IMR-90 (cell line): ENCODE measurements at regions not wholly inside any gene's neighbourhood (a gene's known extent, or its start where the extent isn't known, plus 50 kb on each side); places are given as distances from the start of the nearest gene placed in this dataset.

ENCODE experiments used
- ATAC-seq: fragments of 200-7000 bp; cut with Tn5 transposase; 2 replicates; pipeline ENCODE4 v1.9.1; 2020; ENCODE audit warnings: low read depth, mild to moderate bottlenecking, moderate library complexity
- BruUV-seq: library from RNA; stranded (reverse); fragments of 400-500 nt; replicated peaks from 2 replicates; lab custom pipeline; 2021; lab: Mats Ljungman, UMichigan
- CTCF ChIA-PET: fragments of 300-600 bp; formaldehyde crosslinking; extraction: SDS; loops from one replicate; lab custom pipeline; 2021; ENCODE audit warnings: antibody characterized with exemption; lab: Yijun Ruan, JAX
- POLR2A ChIA-PET: fragments of 300-600 bp; sonication (Branson Sonifier 250); formaldehyde crosslinking; loops from one replicate; lab custom pipeline; 2022; ENCODE audit warnings: antibody characterized with exemption; ENCODE audit not compliant: unreplicated experiment; lab: Charles Lee
- DNase-seq: peaks from one replicate; pipeline ENCODE4 v3.0.0; 2013
- H2AFZ ChIP-seq: replicated peaks from 2 replicates; pipeline ENCODE3; 2013; ENCODE audit warnings: low read length, mild to moderate bottlenecking; ENCODE audit not compliant: poor library complexity
- H2AK5ac ChIP-seq: 2 replicates; pipeline ENCODE4 v1.6.1; 2013; ENCODE audit warnings: low read depth, low read length, inconsistent platforms
- H2AK9ac ChIP-seq: replicated peaks from 2 replicates; pipeline ENCODE3; 2013; ENCODE audit warnings: mild to moderate bottlenecking, low read depth, low read length, moderate library complexity; ENCODE audit not compliant: poor library complexity
- H2BK120ac ChIP-seq: 2 replicates; pipeline ENCODE4 v1.6.1; 2013; ENCODE audit warnings: low read depth, low read length, inconsistent platforms
- H2BK15ac ChIP-seq: 3 replicates; pipeline ENCODE4 v1.6.1; 2013; ENCODE audit warnings: low read depth, low read length, inconsistent platforms
- H2BK20ac ChIP-seq: 2 replicates; pipeline ENCODE4 v1.6.1; 2013; ENCODE audit warnings: low read depth, mild to moderate bottlenecking, inconsistent platforms, low read length, moderate library complexity
- H2BK5ac ChIP-seq: 2 replicates; pipeline ENCODE4 v1.6.1; 2013; ENCODE audit warnings: mild to moderate bottlenecking, low read depth, low read length, inconsistent platforms; ENCODE audit not compliant: poor library complexity, severe bottlenecking
- H3K14ac ChIP-seq: replicated peaks from 2 replicates; pipeline ENCODE4 v1.6.1; 2013; ENCODE audit warnings: low read depth, low read length, inconsistent platforms
- H3K18ac ChIP-seq: 2 replicates; pipeline ENCODE4 v1.6.1; 2013; ENCODE audit warnings: low read depth, low read length, control low read depth
- H3K23ac ChIP-seq: 2 replicates; pipeline ENCODE4 v1.6.1; 2013; ENCODE audit warnings: low read depth, low read length, inconsistent platforms
- H3K27ac ChIP-seq: 2 replicates; pipeline ENCODE4 v1.5.1; 2013; ENCODE audit warnings: mild to moderate bottlenecking, control low read depth, low read length; ENCODE audit not compliant: insufficient read depth
- H3K27me3 ChIP-seq: 2 replicates; pipeline ENCODE4 v1.6.1; 2013; ENCODE audit warnings: low read length; ENCODE audit not compliant: control insufficient read depth, insufficient read depth
- H3K36me3 ChIP-seq: 2 replicates; pipeline ENCODE4 v1.6.1; 2013; ENCODE audit warnings: low read length, mixed read lengths; ENCODE audit not compliant: control insufficient read depth, insufficient read depth
- H3K4ac ChIP-seq: 2 replicates; pipeline ENCODE4 v1.6.1; 2013; ENCODE audit warnings: low read depth, low read length, inconsistent platforms
- H3K4me1 ChIP-seq: 2 replicates; pipeline ENCODE4 v1.6.1; 2013; ENCODE audit warnings: low read length, mixed read lengths; ENCODE audit not compliant: control insufficient read depth, insufficient read depth
- H3K4me2 ChIP-seq: 2 replicates; pipeline ENCODE4 v1.6.1; 2013; ENCODE audit warnings: low read depth, mild to moderate bottlenecking, control low read depth, low read length, moderate library complexity
- H3K4me3 ChIP-seq: 2 replicates; pipeline ENCODE4 v1.5.1; 2013; ENCODE audit warnings: low read depth, mild to moderate bottlenecking, control low read depth, low read length, moderate library complexity; ENCODE audit not compliant: insufficient read depth
- H3K56ac ChIP-seq: 2 replicates; pipeline ENCODE4 v1.6.1; 2013; ENCODE audit warnings: low read length, inconsistent platforms; ENCODE audit not compliant: insufficient read depth; ENCODE audit errors: extremely low read depth
- H3K79me1 ChIP-seq, 2 experiments: 2 replicates each; pipeline ENCODE4 v1.6.1; 2013; ENCODE audit warnings: low read length in 2 of 2, inconsistent platforms in 1 of 2, low read depth in 1 of 2
- H3K9ac ChIP-seq: 2 replicates; pipeline ENCODE4 v1.6.1; 2013; ENCODE audit warnings: low read depth, low read length, control low read depth
- H3K9me1 ChIP-seq: 2 replicates; pipeline ENCODE4 v1.6.1; 2013; ENCODE audit warnings: low read length, inconsistent platforms; ENCODE audit not compliant: insufficient read depth
- H3K9me3 ChIP-seq: 2 replicates; pipeline ENCODE4 v1.6.1; 2013; ENCODE audit warnings: low read length; ENCODE audit not compliant: control insufficient read depth, insufficient read depth
- H4K20me1 ChIP-seq: 2 replicates; pipeline ENCODE4 v1.6.1; 2013; ENCODE audit warnings: low read length, inconsistent platforms; ENCODE audit not compliant: insufficient read depth
- H4K5ac ChIP-seq: 2 replicates; pipeline ENCODE4 v1.6.1; 2013; ENCODE audit warnings: mild to moderate bottlenecking, low read depth, low read length, control low read depth
- H4K8ac ChIP-seq, 2 experiments: 2 replicates each; pipeline ENCODE4 v1.6.1; 2013; ENCODE audit warnings: low read depth in 2 of 2, low read length in 2 of 2, control low read depth in 1 of 2, inconsistent platforms in 1 of 2
- H4K91ac ChIP-seq: 2 replicates; pipeline ENCODE4 v1.6.1; 2013; ENCODE audit warnings: low read depth, low read length, inconsistent platforms; ENCODE audit not compliant: insufficient read depth
- BHLHE40 ChIP-seq: fragments of 150-350 bp; IDR thresholded peaks from 2 replicates; pipeline ENCODE4 v1.6.1; 2016; ENCODE audit warnings: mild to moderate bottlenecking, low read depth, low read length
- MXI1 ChIP-seq: IDR thresholded peaks from 2 replicates; pipeline ENCODE4 v1.6.1; 2012; ENCODE audit warnings: low read depth, mild to moderate bottlenecking, low read length, moderate library complexity, borderline replicate concordance
- RCOR1 ChIP-seq: IDR thresholded peaks from 2 replicates; pipeline ENCODE4 v1.6.1; 2012; ENCODE audit warnings: mild to moderate bottlenecking, low read length, improper control_type of control experiment; ENCODE audit not compliant: insufficient replicate concordance
- RFX5 ChIP-seq: IDR thresholded peaks from 2 replicates; pipeline ENCODE4 v1.8.0; 2012; ENCODE audit warnings: low read depth, mild to moderate bottlenecking, low read length, moderate library complexity
- SMC3 ChIP-seq: fragments of 150-350 bp; IDR thresholded peaks from 2 replicates; pipeline ENCODE4 v1.6.1; 2016; ENCODE audit warnings: low read depth, mild to moderate bottlenecking, antibody characterized with exemption, low read length, moderate library complexity
- WGBS, 2 experiments: methylation state at CpG; one replicate each; pipeline versions ENCODE4 v1.1.5 to v1.1.7; 2013; ENCODE audit warnings: missing lambda C conversion rate in 2 of 2; ENCODE audit not compliant: insufficient read length in 1 of 2; ENCODE audit errors: extremely low coverage in 2 of 2; 5-methylcytosine and 5-hydroxymethylcytosine counted together
- dilution Hi-C: fragments of 300-500 bp; cut with HindIII; formaldehyde crosslinking; loops from one replicate; pipeline ENCODE4 v1.14.3; 2018; ENCODE audit warnings: low sequenced_read_pairs; ENCODE audit not compliant: unreplicated experiment
- in situ Hi-C: fragments of 300-500 bp; cut with MboI; formaldehyde crosslinking; loops from 3 replicates; pipeline ENCODE4 v1.14.3; 2019; ENCODE audit warnings: low sequenced_read_pairs, inconsistent platforms, mixed read lengths
- intact Hi-C: fragments of 100-400 bp; cut with micrococcal nuclease; formaldehyde crosslinking; loops from 2 replicates; pipeline ENCODE4 v1.10.0; 2022

DNA sequence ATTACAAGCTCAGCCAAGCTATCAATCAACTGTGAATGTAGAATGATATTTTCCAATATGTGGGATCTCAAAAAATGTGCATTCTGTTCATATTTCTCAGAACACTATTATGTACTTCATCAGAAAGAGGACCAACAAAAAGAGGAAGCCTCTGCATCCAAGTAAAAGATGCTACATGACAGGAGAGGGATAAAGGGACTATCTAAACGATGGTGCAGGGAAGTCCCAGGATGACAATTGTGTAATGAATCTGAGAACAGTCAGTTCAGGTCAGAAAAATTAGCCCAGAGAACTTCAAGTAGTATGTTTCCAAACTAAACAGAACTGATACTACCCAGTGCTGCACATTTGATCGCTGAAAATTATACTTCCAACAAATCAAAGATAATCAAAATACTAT lies 127.0 kb downstream of the ZNF330 start:
- H2AFZ ChIP-seq, result no peak overlapping the region
- no TSS peak for BruUV-seq
- H3K56ac ChIP-seq, result no peak overlapping the region
- H2BK20ac ChIP-seq, result 0 out of 2 replicates have a peak overlapping the region, but pooled peaks have one; percentile 3
- H4K20me1 ChIP-seq, result no peaks in the 10 kb centered on the region
- H3K9ac ChIP-seq, result no peak overlapping the region
- no peak overlapping the region for H2BK15ac ChIP-seq
- H3K14ac ChIP-seq, result no peak overlapping the region
- H4K8ac ChIP-seq, result no peak overlapping the region
- H4K91ac ChIP-seq, result no peak overlapping the region
- intact Hi-C loops, result loop anchor here (2.0 to 10.0 kb wide), 7 partner anchors 363 to 997 kb away; no protein-coding TSS in a partner anchor
- ATAC-seq (no peak), DNase-seq (no peak)
- H2AK9ac ChIP-seq, result no peak overlapping the region
- CTCF ChIA-PET, result no interaction called here
- no peak overlapping the region for H2AK5ac ChIP-seq
- H3K79me1 ChIP-seq, result no peaks in the 10 kb centered on the region
- in situ Hi-C loops, result loop anchor here (25.0 kb wide), 2 partner anchors 765 to 1490 kb away; partner anchors contain the start of gene INPP4B
- H3K27me3 ChIP-seq, result no peaks in the 10 kb centered on the region
- POLR2A ChIA-PET, result no interaction called here
- H3K9me3 ChIP-seq, result no peaks in the 10 kb centered on the region
- TF ChIP-seq BHLHE40, result no peak
- TF ChIP-seq SMC3, result no peak
- TF ChIP-seq RFX5, result no peak
- TF ChIP-seq MXI1, result no peak
- no peak for TF ChIP-seq RCOR1
- no peak overlapping the region; the same call in 1 of the 2 replicates for H3K18ac ChIP-seq
- peaks cover 12% of the 10 kb centered on the region for H3K4me1 ChIP-seq
- dilution Hi-C loops, result no loop called here
- H3K23ac ChIP-seq, result no peak overlapping the region
- no CpG with 5 or more reads among the region's 2 CpGs for WGBS, 2 experiments
- no peak overlapping the region for H4K5ac ChIP-seq
- H3K4me3 ChIP-seq, result no peak overlapping the region
- H3K27ac ChIP-seq, result no peak overlapping the region
- H2BK120ac ChIP-seq, result no peak overlapping the region
- H3K4ac ChIP-seq, result no peak overlapping the region
- H3K9me1 ChIP-seq, result peaks cover 4% of the 10 kb centered on the region; the same call in 1 of the 2 replicates
- H3K4me2 ChIP-seq, result no peak overlapping the region
- H2BK5ac ChIP-seq, result no peak overlapping the region
- H3K36me3 ChIP-seq, result no peaks in the 10 kb centered on the region
